Keratinocyte (primary cell): ENCODE measurements at regions not wholly inside any gene's neighbourhood (a gene's known extent, or its start where the extent isn't known, plus 50 kb on each side); places are given as distances from the start of the nearest gene placed in this dataset.

Experiments
- DNase-seq: peaks from one replicate; pipeline ENCODE4 v3.0.0-alpha.2; 2011; ENCODE audit warnings: low read depth, missing footprints, low spot score
- FAIRE-seq: peaks from 2 replicates; lab custom pipeline; 2011; peaks lifted over from hg19 to GRCh38; lab: Jason Lieb, UNC
- H2AFZ ChIP-seq: 2 replicates; pipeline ENCODE4 v1.6.0; 2012; ENCODE audit warnings: low read length, control low read depth, inconsistent platforms; ENCODE audit not compliant: control insufficient read depth
- H3K27ac ChIP-seq: 2 replicates; pipeline ENCODE4 v1.5.1; 2011; ENCODE audit warnings: low read length; ENCODE audit not compliant: control insufficient read depth, insufficient read depth
- H3K27me3 ChIP-seq: 3 replicates; pipeline ENCODE4 v1.6.0; 2011; ENCODE audit warnings: low read length; ENCODE audit not compliant: control insufficient read depth, insufficient read depth; ENCODE audit errors: extremely low read depth
- H3K36me3 ChIP-seq, 2 experiments: 2 replicates in 1 of 2; 3 replicates in 1 of 2; pipeline ENCODE4 v1.5.1; 2011; ENCODE audit warnings: low read length in 2 of 2, mild to moderate bottlenecking in 1 of 2; ENCODE audit not compliant: control insufficient read depth in 2 of 2, insufficient read depth in 2 of 2; ENCODE audit errors: extremely low read depth in 1 of 2
- H3K4me1 ChIP-seq: 3 replicates; pipeline ENCODE4 v1.5.1; 2011; ENCODE audit warnings: low read length; ENCODE audit not compliant: control insufficient read depth, insufficient read depth; ENCODE audit errors: extremely low read depth
- H3K4me2 ChIP-seq: 3 replicates; pipeline ENCODE4 v1.6.0; 2011; ENCODE audit warnings: low read depth, low read length; ENCODE audit not compliant: control insufficient read depth, insufficient read depth; ENCODE audit errors: extremely low read depth
- H3K4me3 ChIP-seq, 3 experiments: fragments of 200-600 bp in 1 of 3; sonication (generic) in 1 of 3; 2 replicates in 2 of 3; 3 replicates in 1 of 3; pipeline ENCODE4 v1.5.1; 2011 to 2016; ENCODE audit warnings: low read length in 3 of 3, mild to moderate bottlenecking in 3 of 3, control low read depth in 2 of 3, inconsistent platforms in 1 of 3, low read depth in 1 of 3, mixed read lengths in 1 of 3, mixed run types in 1 of 3, moderate library complexity in 1 of 3; ENCODE audit not compliant: control insufficient read depth in 2 of 3, insufficient read depth in 2 of 3; ENCODE audit errors: extremely low read depth in 1 of 3
- H3K79me2 ChIP-seq: 2 replicates; pipeline ENCODE4 v1.6.0; 2012; ENCODE audit warnings: low read length; ENCODE audit not compliant: control insufficient read depth, insufficient read depth
- H3K9ac ChIP-seq: 3 replicates; pipeline ENCODE4 v1.6.0; 2011; ENCODE audit warnings: low read length; ENCODE audit not compliant: control insufficient read depth, insufficient read depth; ENCODE audit errors: extremely low read depth
- H3K9me1 ChIP-seq: 3 replicates; pipeline ENCODE4 v1.6.0; 2011; ENCODE audit warnings: low read length; ENCODE audit not compliant: control insufficient read depth, insufficient read depth; ENCODE audit errors: extremely low read depth
- H3K9me3 ChIP-seq: 2 replicates; pipeline ENCODE4 v1.5.1; 2012; ENCODE audit warnings: low read depth, low read length; ENCODE audit not compliant: control insufficient read depth
- H4K20me1 ChIP-seq: 3 replicates; pipeline ENCODE4 v1.6.0; 2011; ENCODE audit warnings: low read length; ENCODE audit not compliant: control insufficient read depth, insufficient read depth; ENCODE audit errors: extremely low read depth
- EZH2 ChIP-seq: IDR thresholded peaks from one replicate; pipeline ENCODE4 v1.6.1; 2012; ENCODE audit warnings: inconsistent platforms, mild to moderate bottlenecking, low read length, moderate library complexity
- dilution Hi-C: fragments of 300-500 bp; cut with MboI; formaldehyde crosslinking; loops from one replicate; pipeline ENCODE4 v1.7.0; 2020; ENCODE audit warnings: low sequenced_read_pairs; ENCODE audit not compliant: extremely low pct_ligation_motif_present
- TF ChIP-seq, protein P1 (sequence below), 3 experiments: IDR thresholded peaks in 1 of 3; conservative IDR thresholded peaks in 1 of 3; optimal IDR thresholded peaks in 1 of 3; 2 replicates in 2 of 3; 3 replicates in 1 of 3; pipeline versions ENCODE3 to v1.5.1; 2011; ENCODE audit warnings: low read length in 3 of 3, mild to moderate bottlenecking in 3 of 3, moderate library complexity in 2 of 3, control low read depth in 1 of 3, inconsistent platforms in 1 of 3; ENCODE audit not compliant: insufficient read depth in 2 of 3; ENCODE audit errors: extremely low read depth in 1 of 3

DNA sequence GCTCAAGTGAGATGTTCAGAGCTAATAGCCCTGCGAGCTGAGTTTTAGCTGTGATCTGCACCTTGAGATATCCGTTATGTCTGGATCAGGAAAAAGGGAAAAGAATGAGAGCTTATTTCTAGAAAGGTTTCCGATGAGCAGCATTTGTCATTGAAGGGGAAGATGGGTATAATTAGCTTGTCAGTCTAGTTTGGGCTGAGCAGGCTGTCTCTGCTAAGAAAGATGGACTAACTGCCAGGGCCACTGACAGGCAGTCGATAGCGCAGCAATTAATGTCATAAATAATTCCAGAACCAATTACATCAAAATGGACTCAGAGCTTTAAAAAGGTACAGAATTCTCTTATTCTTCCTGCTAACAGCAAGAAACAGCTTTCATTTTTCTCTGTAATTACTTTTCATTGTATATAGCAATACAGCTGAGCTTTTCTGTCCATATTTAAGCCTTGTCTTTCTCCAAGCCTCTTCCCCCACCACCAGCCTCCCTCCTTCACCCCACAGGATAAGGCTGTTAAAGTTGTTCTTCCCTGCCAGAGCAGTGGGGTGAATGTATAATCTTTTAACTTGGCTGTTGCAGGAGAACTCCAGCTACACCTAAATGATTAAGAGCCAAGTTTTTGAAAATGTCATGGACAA lies 1006.5 kb downstream of the KCNMA1 start:
- Histone ChIP-seq H2AFZ (no peak overlapping the region), H3K9me1 (no peaks in the 10 kb centered on the region), H3K4me3 (no peak overlapping the region), H3K4me1 (no peaks in the 10 kb centered on the region), H3K79me2 (no peaks in the 10 kb centered on the region), H3K9me3 (no peaks in the 10 kb centered on the region), H3K27ac (no peak overlapping the region), H3K36me3 (no peaks in the 10 kb centered on the region), H3K9ac (no peak overlapping the region), H4K20me1 (no peaks in the 10 kb centered on the region), H3K27me3 (no peaks in the 10 kb centered on the region), H3K4me2 (no peak overlapping the region)
- FAIRE-seq (no peak), DNase-seq (no peak)
- dilution Hi-C loops, result no loop called here
- TF ChIP-seq, protein P1, sequence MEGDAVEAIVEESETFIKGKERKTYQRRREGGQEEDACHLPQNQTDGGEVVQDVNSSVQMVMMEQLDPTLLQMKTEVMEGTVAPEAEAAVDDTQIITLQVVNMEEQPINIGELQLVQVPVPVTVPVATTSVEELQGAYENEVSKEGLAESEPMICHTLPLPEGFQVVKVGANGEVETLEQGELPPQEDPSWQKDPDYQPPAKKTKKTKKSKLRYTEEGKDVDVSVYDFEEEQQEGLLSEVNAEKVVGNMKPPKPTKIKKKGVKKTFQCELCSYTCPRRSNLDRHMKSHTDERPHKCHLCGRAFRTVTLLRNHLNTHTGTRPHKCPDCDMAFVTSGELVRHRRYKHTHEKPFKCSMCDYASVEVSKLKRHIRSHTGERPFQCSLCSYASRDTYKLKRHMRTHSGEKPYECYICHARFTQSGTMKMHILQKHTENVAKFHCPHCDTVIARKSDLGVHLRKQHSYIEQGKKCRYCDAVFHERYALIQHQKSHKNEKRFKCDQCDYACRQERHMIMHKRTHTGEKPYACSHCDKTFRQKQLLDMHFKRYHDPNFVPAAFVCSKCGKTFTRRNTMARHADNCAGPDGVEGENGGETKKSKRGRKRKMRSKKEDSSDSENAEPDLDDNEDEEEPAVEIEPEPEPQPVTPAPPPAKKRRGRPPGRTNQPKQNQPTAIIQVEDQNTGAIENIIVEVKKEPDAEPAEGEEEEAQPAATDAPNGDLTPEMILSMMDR (optimal IDR thresholded peaks at IDR 0.05 in 1 of 3, IDR thresholded peaks at IDR 0.05 in 1 of 3, conservative IDR thresholded peaks at IDR 0.05 in 1 of 3; ENCODE audit: extremely low read depth in 1 of 3, insufficient read depth in 2 of 3, low read length in 3 of 3), result no peak
- TF ChIP-seq EZH2, result no peak

- H3K36me3 ChIP-seq, result no peaks in the 10 kb centered on the region
- H3K79me2 ChIP-seq, result no peaks in the 10 kb centered on the region
- H3K9ac ChIP-seq, result no peak overlapping the region
- dilution Hi-C loops, result no loop called here
- no peaks in the 10 kb centered on the region for H3K9me1 ChIP-seq
- no peak for TF ChIP-seq EZH2
- TF ChIP-seq, protein P1 (optimal IDR thresholded peaks at IDR 0.05 in 1 of 3, IDR thresholded peaks at IDR 0.05 in 1 of 3, conservative IDR thresholded peaks at IDR 0.05 in 1 of 3; ENCODE audit: extremely low read depth in 1 of 3, insufficient read depth in 2 of 3, low read length in 3 of 3), result no peak
- H3K27me3 ChIP-seq, result no peaks in the 10 kb centered on the region
- H2AFZ ChIP-seq, result no peak overlapping the region
- H3K27ac ChIP-seq, result no peak overlapping the region
- H3K4me1 ChIP-seq, result no peaks in the 10 kb centered on the region
- no peaks in the 10 kb centered on the region for H4K20me1 ChIP-seq
- no peak overlapping the region for H3K4me2 ChIP-seq
- FAIRE-seq, result no peak
- no peak overlapping the region for H3K4me3 ChIP-seq
- DNase-seq, result no peak
- H3K9me3 ChIP-seq, result no peaks in the 10 kb centered on the region
Observed at GRCh38 chr10:76628801-76629200, 1008.8 kb downstream of the KCNMA1 start.
